ENCODE measurements at regions not wholly inside any gene's neighbourhood (a gene's known extent, or its start where the extent isn't known, plus 50 kb on each side); places are given as distances from the start of the nearest gene placed in this dataset.

DNA sequence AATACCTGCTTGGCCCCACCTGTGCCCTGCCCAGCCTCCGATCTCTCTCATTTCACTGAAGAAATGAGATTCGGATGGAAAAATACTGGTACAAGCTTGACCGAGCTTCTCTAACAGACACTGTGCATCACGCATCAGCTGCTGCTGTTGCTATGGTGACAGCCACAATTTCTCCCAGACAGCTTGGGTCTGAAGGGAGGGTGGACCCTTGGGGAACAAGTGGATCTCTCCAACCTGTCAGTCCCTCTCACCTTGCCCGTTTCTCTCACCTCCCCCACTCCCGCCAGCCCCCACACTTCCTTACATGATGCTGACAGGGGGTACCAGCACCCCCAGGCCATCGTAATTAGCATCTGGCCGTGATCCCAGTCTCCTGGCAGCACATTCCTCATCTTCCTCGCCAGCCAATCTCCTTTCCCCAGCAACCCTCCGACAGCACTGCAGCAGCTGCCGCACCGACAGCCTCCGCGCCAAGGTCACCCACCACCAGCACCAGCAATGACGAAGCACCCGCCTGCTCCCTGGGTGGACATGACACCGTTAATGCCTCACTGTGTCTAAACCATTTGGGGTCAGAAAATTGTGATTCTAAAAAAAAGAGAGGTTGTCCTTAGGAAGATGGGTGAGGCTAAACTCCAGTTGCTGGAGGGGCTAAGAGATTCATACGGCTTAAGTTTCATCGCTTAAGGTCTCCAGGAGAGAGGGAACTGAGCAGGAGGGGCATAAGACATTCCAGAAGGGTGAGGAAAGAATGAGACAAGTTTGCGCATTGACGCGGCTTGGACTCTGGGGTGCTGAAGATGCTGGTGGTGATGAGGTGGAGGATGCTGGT is 58.6 kb upstream of the TNRC6A start:
- Mint-ChIP-seq H3K4me3 (peak overlapping the region; percentile 11), H3K27ac (peak overlapping the region; percentile 54), H3K9me3 (no peaks in the 10 kb centered on the region), H3K36me3 (ENCODE audit: low read depth) (no peaks in the 10 kb centered on the region), H3K27me3 (peaks cover 9% of the 10 kb centered on the region), H3K4me1 (peaks cover 15% of the 10 kb centered on the region)
- no peak for ATAC-seq (replicated peaks)

GRCh38 chr16:24671455-24671954 is 57.9 kb upstream of the TNRC6A start:
- Mint-ChIP-seq H3K27ac (peak overlapping the region; percentile 54), H3K4me1 (peaks cover 15% of the 10 kb centered on the region), H3K36me3 (ENCODE audit: low read depth) (no peaks in the 10 kb centered on the region), H3K4me3 (no peak overlapping the region), H3K27me3 (peaks cover 9% of the 10 kb centered on the region), H3K9me3 (no peaks in the 10 kb centered on the region)
- ATAC-seq (replicated peaks), result no peak

DNA sequence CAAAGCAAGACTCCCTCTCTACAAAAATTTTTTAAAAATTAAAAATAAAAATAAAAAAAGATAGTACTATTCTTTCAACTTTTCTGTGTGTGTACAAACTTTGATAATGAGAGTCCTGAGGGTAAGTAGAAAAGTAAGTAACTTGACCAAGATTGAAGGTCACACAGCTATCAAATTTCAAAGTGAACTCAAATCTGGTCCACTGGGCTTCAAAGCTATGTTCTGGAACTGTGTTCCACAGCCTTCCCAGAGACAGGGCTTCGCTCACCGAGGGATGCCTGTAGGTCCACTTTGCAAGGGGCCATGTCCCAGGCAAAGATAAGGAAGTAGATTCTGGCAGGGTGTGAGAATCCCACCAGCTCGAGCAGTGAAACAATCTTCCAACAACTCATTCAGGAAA is 56.3 kb upstream of the TNRC6A start:
- no peak for ATAC-seq (replicated peaks)
- Mint-ChIP-seq H3K36me3 (ENCODE audit: low read depth) (no peaks in the 10 kb centered on the region), H3K27ac (no peak overlapping the region), H3K4me1 (peaks cover 9% of the 10 kb centered on the region), H3K9me3 (no peaks in the 10 kb centered on the region), H3K27me3 (peaks cover 18% of the 10 kb centered on the region), H3K4me3 (no peak overlapping the region)

DNA sequence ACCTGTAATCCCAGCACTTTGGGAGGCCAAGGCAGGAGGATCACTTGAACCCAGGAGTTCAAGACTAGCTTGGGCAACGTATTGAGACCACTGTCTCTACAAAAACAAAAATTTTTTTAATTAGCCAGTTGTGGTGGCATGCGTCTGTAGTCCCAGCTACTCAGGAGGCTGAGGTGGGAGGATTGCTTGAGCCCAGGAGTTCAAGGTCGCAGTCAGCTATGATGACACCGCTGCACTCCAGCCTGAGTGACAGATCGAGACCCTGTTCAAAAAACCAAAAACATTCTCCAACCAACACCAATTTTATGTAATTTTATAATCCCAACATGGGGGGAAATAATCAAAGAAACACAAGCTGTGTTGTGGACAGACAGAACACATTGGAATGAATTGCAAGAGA is 54.6 kb upstream of the TNRC6A start:
- H3K27ac Mint-ChIP-seq, result no peak overlapping the region
- peaks cover 18% of the 10 kb centered on the region for H3K27me3 Mint-ChIP-seq
- H3K4me1 Mint-ChIP-seq, result no peaks in the 10 kb centered on the region
- ATAC-seq (replicated peaks), result no peak
- no peaks in the 10 kb centered on the region for H3K9me3 Mint-ChIP-seq
- H3K36me3 Mint-ChIP-seq (ENCODE audit: low read depth), result no peaks in the 10 kb centered on the region
- no peak overlapping the region for H3K4me3 Mint-ChIP-seq

DNA sequence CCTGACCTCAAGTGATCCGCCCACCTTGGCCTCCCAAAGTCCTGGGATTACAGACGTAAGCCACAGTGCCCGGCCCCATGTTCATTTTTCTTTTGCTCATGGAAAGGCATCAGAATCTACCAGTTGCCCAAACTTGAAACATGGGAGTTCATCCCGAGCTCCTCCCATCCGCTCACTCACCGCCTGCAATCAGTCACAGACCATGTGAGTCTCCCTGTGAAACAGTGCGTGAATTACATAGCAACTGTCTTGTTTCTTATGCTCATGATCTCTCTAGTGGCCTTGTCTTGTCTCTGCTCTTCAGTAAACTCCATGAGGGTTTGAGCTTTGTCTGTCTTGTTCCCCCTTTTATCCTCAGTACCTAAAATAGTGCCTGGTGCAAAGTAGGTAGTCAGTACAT is 52.1 kb upstream of the TNRC6A start:
- H3K9me3 Mint-ChIP-seq, result peaks cover 3% of the 10 kb centered on the region
- ATAC-seq (replicated peaks), result no peak
- no peak overlapping the region for H3K4me3 Mint-ChIP-seq

More for the DNA sequence above, 52.1 kb upstream of the TNRC6A start:
- Mint-ChIP-seq H3K36me3 (ENCODE audit: low read depth) (no peaks in the 10 kb centered on the region), H3K27ac (no peak overlapping the region), H3K27me3 (peaks cover 12% of the 10 kb centered on the region), H3K4me1 (peaks cover 4% of the 10 kb centered on the region)

Measured in activated T-helper 17 cell treated with anti-CD3 and anti-CD28 coated beads, Interleukin-2, amount 50 U/mL, for 72 hours (primary cell).